Keratinocyte (primary cell): ENCODE measurements at regions not wholly inside any gene's neighbourhood (a gene's known extent, or its start where the extent isn't known, plus 50 kb on each side); places are given as distances from the start of the nearest gene placed in this dataset.

ENCODE experiments used
- DNase-seq: peaks from one replicate; pipeline ENCODE4 v3.0.0-alpha.2; 2011; ENCODE audit warnings: low read depth, missing footprints, low spot score
- FAIRE-seq: peaks from 2 replicates; lab custom pipeline; 2011; peaks lifted over from hg19 to GRCh38; lab: Jason Lieb, UNC
- H2AFZ ChIP-seq: 2 replicates; pipeline ENCODE4 v1.6.0; 2012; ENCODE audit warnings: low read length, control low read depth, inconsistent platforms; ENCODE audit not compliant: control insufficient read depth
- H3K27ac ChIP-seq: 2 replicates; pipeline ENCODE4 v1.5.1; 2011; ENCODE audit warnings: low read length; ENCODE audit not compliant: control insufficient read depth, insufficient read depth
- H3K27me3 ChIP-seq: 3 replicates; pipeline ENCODE4 v1.6.0; 2011; ENCODE audit warnings: low read length; ENCODE audit not compliant: control insufficient read depth, insufficient read depth; ENCODE audit errors: extremely low read depth
- H3K36me3 ChIP-seq, 2 experiments: 2 replicates in 1 of 2; 3 replicates in 1 of 2; pipeline ENCODE4 v1.5.1; 2011; ENCODE audit warnings: low read length in 2 of 2, mild to moderate bottlenecking in 1 of 2; ENCODE audit not compliant: control insufficient read depth in 2 of 2, insufficient read depth in 2 of 2; ENCODE audit errors: extremely low read depth in 1 of 2
- H3K4me1 ChIP-seq: 3 replicates; pipeline ENCODE4 v1.5.1; 2011; ENCODE audit warnings: low read length; ENCODE audit not compliant: control insufficient read depth, insufficient read depth; ENCODE audit errors: extremely low read depth
- H3K4me2 ChIP-seq: 3 replicates; pipeline ENCODE4 v1.6.0; 2011; ENCODE audit warnings: low read depth, low read length; ENCODE audit not compliant: control insufficient read depth, insufficient read depth; ENCODE audit errors: extremely low read depth
- H3K4me3 ChIP-seq, 3 experiments: fragments of 200-600 bp in 1 of 3; sonication (generic) in 1 of 3; 2 replicates in 2 of 3; 3 replicates in 1 of 3; pipeline ENCODE4 v1.5.1; 2011 to 2016; ENCODE audit warnings: low read length in 3 of 3, mild to moderate bottlenecking in 3 of 3, control low read depth in 2 of 3, inconsistent platforms in 1 of 3, low read depth in 1 of 3, mixed read lengths in 1 of 3, mixed run types in 1 of 3, moderate library complexity in 1 of 3; ENCODE audit not compliant: control insufficient read depth in 2 of 3, insufficient read depth in 2 of 3; ENCODE audit errors: extremely low read depth in 1 of 3
- H3K79me2 ChIP-seq: 2 replicates; pipeline ENCODE4 v1.6.0; 2012; ENCODE audit warnings: low read length; ENCODE audit not compliant: control insufficient read depth, insufficient read depth
- H3K9ac ChIP-seq: 3 replicates; pipeline ENCODE4 v1.6.0; 2011; ENCODE audit warnings: low read length; ENCODE audit not compliant: control insufficient read depth, insufficient read depth; ENCODE audit errors: extremely low read depth
- H3K9me1 ChIP-seq: 3 replicates; pipeline ENCODE4 v1.6.0; 2011; ENCODE audit warnings: low read length; ENCODE audit not compliant: control insufficient read depth, insufficient read depth; ENCODE audit errors: extremely low read depth
- H3K9me3 ChIP-seq: 2 replicates; pipeline ENCODE4 v1.5.1; 2012; ENCODE audit warnings: low read depth, low read length; ENCODE audit not compliant: control insufficient read depth
- H4K20me1 ChIP-seq: 3 replicates; pipeline ENCODE4 v1.6.0; 2011; ENCODE audit warnings: low read length; ENCODE audit not compliant: control insufficient read depth, insufficient read depth; ENCODE audit errors: extremely low read depth
- EZH2 ChIP-seq: IDR thresholded peaks from one replicate; pipeline ENCODE4 v1.6.1; 2012; ENCODE audit warnings: inconsistent platforms, mild to moderate bottlenecking, low read length, moderate library complexity
- dilution Hi-C: fragments of 300-500 bp; cut with MboI; formaldehyde crosslinking; loops from one replicate; pipeline ENCODE4 v1.7.0; 2020; ENCODE audit warnings: low sequenced_read_pairs; ENCODE audit not compliant: extremely low pct_ligation_motif_present
- TF ChIP-seq, protein P1 (sequence below), 3 experiments: IDR thresholded peaks in 1 of 3; conservative IDR thresholded peaks in 1 of 3; optimal IDR thresholded peaks in 1 of 3; 2 replicates in 2 of 3; 3 replicates in 1 of 3; pipeline versions ENCODE3 to v1.5.1; 2011; ENCODE audit warnings: low read length in 3 of 3, mild to moderate bottlenecking in 3 of 3, moderate library complexity in 2 of 3, control low read depth in 1 of 3, inconsistent platforms in 1 of 3; ENCODE audit not compliant: insufficient read depth in 2 of 3; ENCODE audit errors: extremely low read depth in 1 of 3

GRCh38 chr16:80345701-80346100 lies 195.1 kb upstream of the DYNLRB2 start:
- no peaks in the 10 kb centered on the region for H3K27me3 ChIP-seq
- H3K4me1 ChIP-seq: no peaks in the 10 kb centered on the region
- no peak overlapping the region for H2AFZ ChIP-seq
- H3K9me3 ChIP-seq: peaks cover 1% of the 10 kb centered on the region
- no peak overlapping the region for H3K4me2 ChIP-seq
- no peak overlapping the region for H3K9ac ChIP-seq
- no peaks in the 10 kb centered on the region for H4K20me1 ChIP-seq
- H3K79me2 ChIP-seq: no peaks in the 10 kb centered on the region
- no peak overlapping the region for H3K4me3 ChIP-seq
- dilution Hi-C loops: no loop called here
- H3K36me3 ChIP-seq: no peaks in the 10 kb centered on the region
- no peaks in the 10 kb centered on the region for H3K9me1 ChIP-seq
- no peak for FAIRE-seq
- TF ChIP-seq, protein P1, sequence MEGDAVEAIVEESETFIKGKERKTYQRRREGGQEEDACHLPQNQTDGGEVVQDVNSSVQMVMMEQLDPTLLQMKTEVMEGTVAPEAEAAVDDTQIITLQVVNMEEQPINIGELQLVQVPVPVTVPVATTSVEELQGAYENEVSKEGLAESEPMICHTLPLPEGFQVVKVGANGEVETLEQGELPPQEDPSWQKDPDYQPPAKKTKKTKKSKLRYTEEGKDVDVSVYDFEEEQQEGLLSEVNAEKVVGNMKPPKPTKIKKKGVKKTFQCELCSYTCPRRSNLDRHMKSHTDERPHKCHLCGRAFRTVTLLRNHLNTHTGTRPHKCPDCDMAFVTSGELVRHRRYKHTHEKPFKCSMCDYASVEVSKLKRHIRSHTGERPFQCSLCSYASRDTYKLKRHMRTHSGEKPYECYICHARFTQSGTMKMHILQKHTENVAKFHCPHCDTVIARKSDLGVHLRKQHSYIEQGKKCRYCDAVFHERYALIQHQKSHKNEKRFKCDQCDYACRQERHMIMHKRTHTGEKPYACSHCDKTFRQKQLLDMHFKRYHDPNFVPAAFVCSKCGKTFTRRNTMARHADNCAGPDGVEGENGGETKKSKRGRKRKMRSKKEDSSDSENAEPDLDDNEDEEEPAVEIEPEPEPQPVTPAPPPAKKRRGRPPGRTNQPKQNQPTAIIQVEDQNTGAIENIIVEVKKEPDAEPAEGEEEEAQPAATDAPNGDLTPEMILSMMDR (optimal IDR thresholded peaks at IDR 0.05 in 1 of 3, IDR thresholded peaks at IDR 0.05 in 1 of 3, conservative IDR thresholded peaks at IDR 0.05 in 1 of 3; ENCODE audit: extremely low read depth in 1 of 3, insufficient read depth in 2 of 3, low read length in 3 of 3): no peak
- TF ChIP-seq EZH2: no peak
- DNase-seq: no peak
- H3K27ac ChIP-seq: no peak overlapping the region

- H3K79me2 ChIP-seq: no peaks in the 10 kb centered on the region
These were observed 196.2 kb upstream of the DYNLRB2 start for GRCh38 chr16:80344570-80344969.

More at GRCh38 chr16:80344570-80344969, 196.2 kb upstream of the DYNLRB2 start:
- no peak for TF ChIP-seq EZH2
- TF ChIP-seq, protein P1 (optimal IDR thresholded peaks at IDR 0.05 in 1 of 3, IDR thresholded peaks at IDR 0.05 in 1 of 3, conservative IDR thresholded peaks at IDR 0.05 in 1 of 3; ENCODE audit: extremely low read depth in 1 of 3, insufficient read depth in 2 of 3, low read length in 3 of 3): no peak
- Histone ChIP-seq H3K4me3 (no peak overlapping the region), H2AFZ (no peak overlapping the region), H3K9me1 (no peaks in the 10 kb centered on the region), H3K36me3 (no peaks in the 10 kb centered on the region), H3K4me2 (no peak overlapping the region), H3K9ac (no peak overlapping the region), H3K4me1 (no peaks in the 10 kb centered on the region), H3K27me3 (peaks cover 8% of the 10 kb centered on the region), H3K9me3 (peaks cover 1% of the 10 kb centered on the region), H4K20me1 (no peaks in the 10 kb centered on the region), H3K27ac (no peak overlapping the region)
- DNase-seq (no peak), FAIRE-seq (no peak)
- dilution Hi-C loops: no loop called here
